Middle frontal gyrus (tissue), 1 donor: ENCODE measurements at regions not wholly inside any gene's neighbourhood (a gene's known extent, or its start where the extent isn't known, plus 50 kb on each side); places are given as distances from the start of the nearest gene placed in this dataset.
"Not testable (repeated sequence)": the region's sequence is repeated elsewhere in the genome, so short reads cannot be mapped to it uniquely, and the experiment has no call there.

ENCODE experiments used
- DNase-seq: peaks from one replicate; pipeline ENCODE4 v3.0.0-alpha.2; 2015; ENCODE audit warnings: low spot score; ENCODE audit errors: extremely low spot score

- no peak for DNase-seq
Measured at GRCh38 chr14:97137705-97138104, 340.5 kb downstream of the VRK1 start.

GRCh38 chr14:97138801-97139200 lies 341.6 kb downstream of the VRK1 start:
- DNase-seq, result no peak

GRCh38 chr14:97143011-97143410 lies 345.8 kb downstream of the VRK1 start:
- no peak for DNase-seq

- no peak for DNase-seq
Measured at GRCh38 chr14:97143456-97143855, 346.3 kb downstream of the VRK1 start.

GRCh38 chr14:97148021-97148420 lies 350.8 kb downstream of the VRK1 start:
- not testable (repeated sequence) for DNase-seq

GRCh38 chr14:97149775-97150174 lies 352.6 kb downstream of the VRK1 start:
- no peak for DNase-seq

- no peak for DNase-seq
Measured at GRCh38 chr14:97153527-97153926, 356.3 kb downstream of the VRK1 start.

- DNase-seq, result no peak
Measured at GRCh38 chr14:97155320-97155719, 358.1 kb downstream of the VRK1 start.

- DNase-seq, result no peak
Measured at GRCh38 chr14:97155814-97156213, 358.6 kb downstream of the VRK1 start.

- no peak for DNase-seq
Measured at GRCh38 chr14:97156705-97157104, 359.5 kb downstream of the VRK1 start.

- DNase-seq, result no peak
Measured at GRCh38 chr14:97158102-97158501, 360.9 kb downstream of the VRK1 start.

GRCh38 chr14:97159124-97159523 lies 361.9 kb downstream of the VRK1 start:
- no peak for DNase-seq

- no peak for DNase-seq
Measured at GRCh38 chr14:97162621-97163020, 365.4 kb downstream of the VRK1 start.

GRCh38 chr14:97164021-97164420 lies 366.8 kb downstream of the VRK1 start:
- no peak for DNase-seq

- DNase-seq, result no peak
Measured at GRCh38 chr14:97166497-97166896, 369.3 kb downstream of the VRK1 start.

GRCh38 chr14:97167577-97167976 lies 370.4 kb downstream of the VRK1 start:
- not testable (repeated sequence) for DNase-seq

GRCh38 chr14:97172644-97173043 lies 375.5 kb downstream of the VRK1 start:
- DNase-seq, result no peak

- DNase-seq, result no peak
Measured at GRCh38 chr14:97177016-97177415, 379.8 kb downstream of the VRK1 start.

GRCh38 chr14:97177635-97178034 lies 380.5 kb downstream of the VRK1 start:
- no peak for DNase-seq

GRCh38 chr14:97178781-97179180 lies 381.6 kb downstream of the VRK1 start:
- DNase-seq, result no peak

- DNase-seq, result no peak
Measured at GRCh38 chr14:97179573-97179972, 382.4 kb downstream of the VRK1 start.

- DNase-seq, result no peak
Measured at GRCh38 chr14:97180304-97181200, 383.4 kb downstream of the VRK1 start.

- no peak for DNase-seq
Measured at GRCh38 chr14:97185186-97185585, 388.0 kb downstream of the VRK1 start.
